ENCODE measurements at regions not wholly inside any gene's neighbourhood (a gene's known extent, or its start where the extent isn't known, plus 50 kb on each side); places are given as distances from the start of the nearest gene placed in this dataset.
A peak's percentile ranks its signal among the peaks of the same experiment; 100 is the strongest.

- no peak for DNase-seq (ENCODE audit: low read depth)
- TF ChIP-seq CTCF (IDR thresholded peaks at IDR 0.05; ENCODE audit: low read depth, low read length) (no peak), POLR2A (IDR thresholded peaks at IDR 0.05; ENCODE audit: extremely low read depth, insufficient read length) (no peak), MYC (IDR thresholded peaks at IDR 0.05; ENCODE audit: low read depth, low read length) (no peak), MAX (IDR thresholded peaks at IDR 0.05; ENCODE audit: low read depth, low read length) (no peak)
- H3K4me3 ChIP-seq (ENCODE audit: low read depth, low read length): no peak overlapping the region
Observed at GRCh38 chr15:37767841-37768455, 166.5 kb upstream of the TMCO5A start.

GRCh38 chr15:37771465-37771864 is 163.0 kb upstream of the TMCO5A start:
- no peak overlapping the region for H3K4me3 ChIP-seq (ENCODE audit: low read depth, low read length)
- TF ChIP-seq POLR2A (IDR thresholded peaks at IDR 0.05; ENCODE audit: extremely low read depth, insufficient read length): no peak
- no peak for TF ChIP-seq CTCF (IDR thresholded peaks at IDR 0.05; ENCODE audit: low read depth, low read length)
- no peak for TF ChIP-seq MYC (IDR thresholded peaks at IDR 0.05; ENCODE audit: low read depth, low read length)
- TF ChIP-seq MAX (IDR thresholded peaks at IDR 0.05; ENCODE audit: low read depth, low read length): peak; percentile 43
- DNase-seq (ENCODE audit: low read depth): peak; percentile 66

- DNase-seq (ENCODE audit: low read depth): no peak
- no peak overlapping the region for H3K4me3 ChIP-seq (ENCODE audit: low read depth, low read length)
- no peak for TF ChIP-seq MYC (IDR thresholded peaks at IDR 0.05; ENCODE audit: low read depth, low read length)
- TF ChIP-seq CTCF (IDR thresholded peaks at IDR 0.05; ENCODE audit: low read depth, low read length): no peak
- no peak for TF ChIP-seq MAX (IDR thresholded peaks at IDR 0.05; ENCODE audit: low read depth, low read length)
- no peak for TF ChIP-seq POLR2A (IDR thresholded peaks at IDR 0.05; ENCODE audit: extremely low read depth, insufficient read length)
Observed at GRCh38 chr15:37773111-37773860, 161.2 kb upstream of the TMCO5A start.

GRCh38 chr15:37774961-37775360 is 159.5 kb upstream of the TMCO5A start:
- no peak for TF ChIP-seq MAX (IDR thresholded peaks at IDR 0.05; ENCODE audit: low read depth, low read length)
- no peak for TF ChIP-seq POLR2A (IDR thresholded peaks at IDR 0.05; ENCODE audit: extremely low read depth, insufficient read length)
- no peak for TF ChIP-seq CTCF (IDR thresholded peaks at IDR 0.05; ENCODE audit: low read depth, low read length)
- no peak for TF ChIP-seq MYC (IDR thresholded peaks at IDR 0.05; ENCODE audit: low read depth, low read length)
- DNase-seq (ENCODE audit: low read depth): no peak
- no peak overlapping the region for H3K4me3 ChIP-seq (ENCODE audit: low read depth, low read length)

- DNase-seq (ENCODE audit: low read depth): no peak
- TF ChIP-seq MAX (IDR thresholded peaks at IDR 0.05; ENCODE audit: low read depth, low read length) (no peak), CTCF (IDR thresholded peaks at IDR 0.05; ENCODE audit: low read depth, low read length) (no peak), POLR2A (IDR thresholded peaks at IDR 0.05; ENCODE audit: extremely low read depth, insufficient read length) (no peak), MYC (IDR thresholded peaks at IDR 0.05; ENCODE audit: low read depth, low read length) (no peak)
- H3K4me3 ChIP-seq (ENCODE audit: low read depth, low read length): no peak overlapping the region
Observed at GRCh38 chr15:37777006-37777405, 157.4 kb upstream of the TMCO5A start.

Measured in NB4 (cell line).